ENCODE measurements at regions not wholly inside any gene's neighbourhood (a gene's known extent, or its start where the extent isn't known, plus 50 kb on each side); places are given as distances from the start of the nearest gene placed in this dataset.

GRCh38 chr1:55286856-55287602, 71.9 kb upstream of the USP24 start:
- TF ChIP-seq CTCF (IDR thresholded peaks at IDR 0.05): no peak
- TF ChIP-seq EP300 (IDR thresholded peaks at IDR 0.05): no peak

Data from tibial nerve (tissue), 4 donors.